HepG2 (cell line): ENCODE measurements at regions not wholly inside any gene's neighbourhood (a gene's known extent, or its start where the extent isn't known, plus 50 kb on each side); places are given as distances from the start of the nearest gene placed in this dataset.

ENCODE experiments used
- ATAC-seq: fragments of 200-7000 bp; cut with Tn5 transposase; 3 replicates; pipeline ENCODE4 v1.9.1; 2020; ENCODE audit warnings: mild to moderate bottlenecking, moderate library complexity
- BruUV-seq: library from RNA; stranded (reverse); fragments of 400-500 nt; replicated peaks from 2 replicates; lab custom pipeline; 2021; lab: Mats Ljungman, UMichigan
- CTCF ChIA-PET: fragments of 300-600 bp; formaldehyde crosslinking; extraction: SDS; loops from one replicate; lab custom pipeline; 2021; ENCODE audit warnings: low total read pairs, inconsistent platforms, low intra/inter-chr PET ratio; lab: Yijun Ruan, JAX
- POLR2A ChIA-PET: fragments of 350-600 bp; sonication (Branson Sonifier 250); formaldehyde crosslinking; loops from one replicate; lab custom pipeline; 2020; ENCODE audit warnings: antibody characterized with exemption, inconsistent platforms; lab: Yijun Ruan, JAX
- DNase-seq: peaks from one replicate; pipeline ENCODE4 v3.0.0-alpha.2; 2015; ENCODE audit warnings: low spot score
- FAIRE-seq: peaks from 3 replicates; lab custom pipeline; 2011; peaks lifted over from hg19 to GRCh38; lab: Jason Lieb, UNC
- H2AFZ ChIP-seq: one replicate; pipeline ENCODE4 v1.6.1; 2011; ENCODE audit warnings: low read length, inconsistent platforms
- H3K27ac ChIP-seq: fragments of 300-600 bp; 3 replicates; pipeline ENCODE4 v1.8.0; 2011; ENCODE audit warnings: mixed run types, mild to moderate bottlenecking, mixed read lengths, low read length, inconsistent platforms; ENCODE audit not compliant: insufficient read depth; ENCODE audit errors: extremely low read length
- H3K27me3 ChIP-seq, 2 experiments: fragments of 200-600 bp in 1 of 2; 2 replicates in 1 of 2; 3 replicates in 1 of 2; pipeline versions ENCODE4 v1.6.0 to v1.8.0; 2011; ENCODE audit warnings: low read length in 2 of 2, mild to moderate bottlenecking in 2 of 2, moderate library complexity in 2 of 2, inconsistent platforms in 1 of 2; ENCODE audit not compliant: insufficient read depth in 2 of 2, control insufficient read depth in 1 of 2
- H3K36me3 ChIP-seq, 2 experiments: fragments of 200-600 bp in 1 of 2; replicated peaks in 1 of 2; 2 replicates in 1 of 2; 3 replicates in 1 of 2; pipeline versions ENCODE4 v1.5.1 to v1.8.0; 2011; ENCODE audit warnings: low read length in 2 of 2, inconsistent platforms in 1 of 2; ENCODE audit not compliant: insufficient read depth in 2 of 2, control insufficient read depth in 1 of 2
- H3K4me1 ChIP-seq: 2 replicates; pipeline ENCODE4 v1.5.1; 2012; ENCODE audit warnings: low read length, inconsistent platforms; ENCODE audit not compliant: insufficient read depth
- H3K4me2 ChIP-seq: 2 replicates; pipeline ENCODE4 v1.6.0; 2011; ENCODE audit warnings: low read depth, low read length, inconsistent platforms
- H3K4me3 ChIP-seq, 3 experiments: fragments of 200-600 bp in 1 of 3; sonication (generic), shearing (Covaris generic) in 1 of 3; replicated peaks in 1 of 3; 2 replicates each; pipeline ENCODE4 v1.5.1; 2011 to 2016; ENCODE audit warnings: low read length in 3 of 3, inconsistent platforms in 2 of 3, low read depth in 2 of 3, mild to moderate bottlenecking in 2 of 3, control low read depth in 1 of 3, mixed read lengths in 1 of 3; ENCODE audit not compliant: insufficient read depth in 1 of 3
- H3K79me2 ChIP-seq: one replicate; pipeline ENCODE4 v1.6.1; 2011; ENCODE audit warnings: low read length, inconsistent platforms; ENCODE audit not compliant: insufficient read depth
- H3K9ac ChIP-seq: 2 replicates; pipeline ENCODE4 v1.6.0; 2011; ENCODE audit warnings: mild to moderate bottlenecking, low read depth, low read length, inconsistent platforms; ENCODE audit not compliant: insufficient read depth
- H3K9me3 ChIP-seq: 2 replicates; pipeline ENCODE4 v1.5.1; 2012; ENCODE audit warnings: mild to moderate bottlenecking, low read length
- H4K20me1 ChIP-seq: 2 replicates; pipeline ENCODE4 v1.6.0; 2011; ENCODE audit warnings: inconsistent platforms, mild to moderate bottlenecking, low read length, moderate library complexity; ENCODE audit not compliant: insufficient read depth
- HNRNPH1 ChIP-seq: fragments of 200-400 bp; formaldehyde crosslinking; optimal IDR thresholded peaks from 2 replicates; pipeline ENCODE3; 2017; ENCODE audit warnings: mild to moderate bottlenecking, low read depth, low read length
- SSRP1 ChIP-seq: IDR thresholded peaks from 2 replicates; pipeline ENCODE4 v1.6.1; 2016; ENCODE audit warnings: control low read depth
- TBX3 ChIP-seq: fragments of 450-650 bp; IDR thresholded peaks from 2 replicates; pipeline ENCODE4 v1.6.1; 2017; ENCODE audit warnings: antibody characterized with exemption, mild to moderate bottlenecking, inconsistent platforms, borderline replicate concordance
- ZEB1 ChIP-seq: IDR thresholded peaks from 2 replicates; pipeline ENCODE4 v1.6.1; 2012; ENCODE audit warnings: mild to moderate bottlenecking, low read depth, inconsistent platforms; ENCODE audit not compliant: insufficient replicate concordance
- ZFP36L1 ChIP-seq: sonication (generic); formaldehyde crosslinking; IDR thresholded peaks from 2 replicates; pipeline ENCODE4 v1.8.0; 2022; ENCODE audit warnings: mild to moderate bottlenecking, missing genetic modification reagents, moderate library complexity
- ZNF382 ChIP-seq: sonication (generic); formaldehyde crosslinking; IDR thresholded peaks from 2 replicates; pipeline ENCODE4 v1.5.0; 2020; ENCODE audit warnings: missing genetic modification reagents, mild to moderate bottlenecking, borderline replicate concordance
- ZNF460 ChIP-seq: sonication (generic); formaldehyde crosslinking; IDR thresholded peaks from 2 replicates; pipeline ENCODE4 v1.5.1; 2020; ENCODE audit warnings: missing genetic modification reagents, mild to moderate bottlenecking, borderline replicate concordance
- ZNF572 ChIP-seq: sonication (generic); formaldehyde crosslinking; IDR thresholded peaks from 2 replicates; pipeline ENCODE4 v1.5.1; 2020; ENCODE audit warnings: mild to moderate bottlenecking, missing genetic modification reagents
- ZNF883 ChIP-seq: sonication (generic); formaldehyde crosslinking; IDR thresholded peaks from 2 replicates; pipeline ENCODE4 v1.5.1; 2020; ENCODE audit warnings: mild to moderate bottlenecking, missing genetic modification reagents; ENCODE audit errors: not compliant biosample characterization
- ZNF891 ChIP-seq: sonication (generic); formaldehyde crosslinking; IDR thresholded peaks from 2 replicates; pipeline ENCODE4 v1.5.0; 2020; ENCODE audit warnings: mild to moderate bottlenecking, missing genetic modification reagents
- WGBS: methylation state at CpG from one replicate; pipeline ENCODE4 v1.1.6; 2017; ENCODE audit warnings: low lambda C conversion rate; 5-methylcytosine and 5-hydroxymethylcytosine counted together
- in situ Hi-C: cut with HindIII; loops from 2 replicates; pipeline ENCODE4 v1.10.0; 2017; ENCODE audit warnings: low pct_unique_long_range_greater_than_20kb; ENCODE audit not compliant: extremely low pct_ligation_motif_present
- intact Hi-C: fragments of 100-400 bp; cut with micrococcal nuclease; formaldehyde crosslinking; loops from one replicate; pipeline ENCODE4 v1.10.0; 2022; ENCODE audit not compliant: unreplicated experiment
- TF ChIP-seq, protein P1 (sequence below): sonication (generic); formaldehyde crosslinking; conservative IDR thresholded peaks from 2 replicates; pipeline ENCODE4 v1.4.0; 2020; ENCODE audit warnings: missing genetic modification reagents
- TF ChIP-seq, protein P2 (sequence below): sonication (generic); formaldehyde crosslinking; IDR thresholded peaks from 2 replicates; pipeline ENCODE4 v1.4.0; 2020; ENCODE audit warnings: missing genetic modification reagents, borderline replicate concordance
- TF ChIP-seq, protein P3 (sequence below): IDR thresholded peaks from 2 replicates; pipeline ENCODE4 v1.6.1; 2016

DNA sequence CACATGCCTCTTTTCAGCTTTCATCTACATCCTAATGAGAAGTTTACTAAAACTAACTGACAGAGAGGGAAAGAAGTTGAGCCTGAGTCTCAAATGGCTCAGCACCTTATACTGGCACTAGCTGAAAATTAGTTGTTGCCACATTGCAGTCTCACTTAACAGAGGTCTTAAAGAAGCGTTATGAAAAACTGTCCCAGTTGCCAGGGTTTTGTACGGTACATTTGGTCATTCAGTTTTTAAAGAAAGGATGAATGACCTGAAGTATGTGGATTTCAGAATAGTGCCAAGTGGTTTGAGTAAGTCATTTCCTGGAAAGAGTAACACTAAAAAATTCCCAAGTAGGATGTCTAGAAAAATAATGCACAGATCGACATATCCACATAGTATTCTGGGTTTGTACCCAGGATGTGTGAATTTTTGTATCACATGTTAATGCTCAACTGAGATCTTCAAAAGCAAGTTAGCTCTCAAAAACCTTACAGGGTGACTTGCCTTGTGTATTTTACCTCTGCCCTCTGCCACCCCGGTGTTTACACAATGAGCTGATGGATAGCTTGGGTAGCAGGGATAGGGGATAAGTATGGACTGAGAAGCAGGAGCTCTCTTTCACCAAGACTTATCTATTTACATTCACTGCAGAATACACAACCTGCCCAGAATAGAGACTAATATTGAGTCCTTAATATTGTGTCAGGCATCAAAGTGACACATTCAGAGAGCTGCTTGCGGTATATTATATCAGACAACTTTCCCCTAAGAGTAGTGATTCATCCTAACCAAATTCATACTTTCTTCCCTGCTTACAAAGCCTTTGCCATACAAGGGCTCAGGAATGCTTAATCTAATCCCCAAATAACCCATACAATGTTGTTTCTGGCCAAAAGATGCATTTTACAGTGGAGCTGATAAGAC lies 1075.7 kb upstream of the PABPC4L start:
- TF ChIP-seq SSRP1: no peak
- TF ChIP-seq ZNF891 (CRISPR knock-in tag): no peak
- no peak for TF ChIP-seq ZNF572
- no peak for TF ChIP-seq ZNF382 (CRISPR knock-in tag)
- TF ChIP-seq, protein P1, sequence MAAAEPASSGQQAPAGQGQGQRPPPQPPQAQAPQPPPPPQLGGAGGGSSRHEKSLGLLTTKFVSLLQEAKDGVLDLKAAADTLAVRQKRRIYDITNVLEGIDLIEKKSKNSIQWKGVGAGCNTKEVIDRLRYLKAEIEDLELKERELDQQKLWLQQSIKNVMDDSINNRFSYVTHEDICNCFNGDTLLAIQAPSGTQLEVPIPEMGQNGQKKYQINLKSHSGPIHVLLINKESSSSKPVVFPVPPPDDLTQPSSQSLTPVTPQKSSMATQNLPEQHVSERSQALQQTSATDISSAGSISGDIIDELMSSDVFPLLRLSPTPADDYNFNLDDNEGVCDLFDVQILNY (CRISPR knock-in tag): no peak
- TF ChIP-seq HNRNPH1: no peak
- TF ChIP-seq ZEB1: no peak
- TF ChIP-seq ZFP36L1 (CRISPR knock-in tag): no peak
- TF ChIP-seq ZNF460 (CRISPR knock-in tag): no peak
- TF ChIP-seq TBX3: no peak
- TF ChIP-seq ZNF883 (CRISPR knock-in tag): no peak
- TF ChIP-seq, protein P2, sequence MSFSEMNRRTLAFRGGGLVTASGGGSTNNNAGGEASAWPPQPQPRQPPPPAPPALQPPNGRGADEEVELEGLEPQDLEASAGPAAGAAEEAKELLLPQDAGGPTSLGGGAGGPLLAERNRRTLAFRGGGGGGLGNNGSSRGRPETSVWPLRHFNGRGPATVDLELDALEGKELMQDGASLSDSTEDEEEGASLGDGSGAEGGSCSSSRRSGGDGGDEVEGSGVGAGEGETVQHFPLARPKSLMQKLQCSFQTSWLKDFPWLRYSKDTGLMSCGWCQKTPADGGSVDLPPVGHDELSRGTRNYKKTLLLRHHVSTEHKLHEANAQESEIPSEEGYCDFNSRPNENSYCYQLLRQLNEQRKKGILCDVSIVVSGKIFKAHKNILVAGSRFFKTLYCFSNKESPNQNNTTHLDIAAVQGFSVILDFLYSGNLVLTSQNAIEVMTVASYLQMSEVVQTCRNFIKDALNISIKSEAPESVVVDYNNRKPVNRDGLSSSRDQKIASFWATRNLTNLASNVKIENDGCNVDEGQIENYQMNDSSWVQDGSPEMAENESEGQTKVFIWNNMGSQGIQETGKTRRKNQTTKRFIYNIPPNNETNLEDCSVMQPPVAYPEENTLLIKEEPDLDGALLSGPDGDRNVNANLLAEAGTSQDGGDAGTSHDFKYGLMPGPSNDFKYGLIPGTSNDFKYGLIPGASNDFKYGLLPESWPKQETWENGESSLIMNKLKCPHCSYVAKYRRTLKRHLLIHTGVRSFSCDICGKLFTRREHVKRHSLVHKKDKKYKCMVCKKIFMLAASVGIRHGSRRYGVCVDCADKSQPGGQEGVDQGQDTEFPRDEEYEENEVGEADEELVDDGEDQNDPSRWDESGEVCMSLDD (CRISPR knock-in tag): no peak
- TF ChIP-seq, protein P3, sequence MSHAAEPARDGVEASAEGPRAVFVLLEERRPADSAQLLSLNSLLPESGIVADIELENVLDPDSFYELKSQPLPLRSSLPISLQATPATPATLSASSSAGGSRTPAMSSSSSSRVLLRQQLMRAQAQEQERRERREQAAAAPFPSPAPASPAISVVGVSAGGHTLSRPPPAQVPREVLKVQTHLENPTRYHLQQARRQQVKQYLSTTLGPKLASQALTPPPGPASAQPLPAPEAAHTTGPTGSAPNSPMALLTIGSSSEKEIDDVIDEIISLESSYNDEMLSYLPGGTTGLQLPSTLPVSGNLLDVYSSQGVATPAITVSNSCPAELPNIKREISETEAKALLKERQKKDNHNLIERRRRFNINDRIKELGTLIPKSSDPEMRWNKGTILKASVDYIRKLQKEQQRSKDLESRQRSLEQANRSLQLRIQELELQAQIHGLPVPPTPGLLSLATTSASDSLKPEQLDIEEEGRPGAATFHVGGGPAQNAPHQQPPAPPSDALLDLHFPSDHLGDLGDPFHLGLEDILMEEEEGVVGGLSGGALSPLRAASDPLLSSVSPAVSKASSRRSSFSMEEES: no peak
- TF ChIP-seq, all 625 proteins: peak for 0
- Histone ChIP-seq H3K4me1 (no peaks in the 10 kb centered on the region), H3K79me2 (no peaks in the 10 kb centered on the region), H3K9ac (no peak overlapping the region), H4K20me1 (no peaks in the 10 kb centered on the region), H3K27ac (no peak overlapping the region), H2AFZ (no peak overlapping the region), H3K9me3 (no peaks in the 10 kb centered on the region), H3K4me3 (no peak overlapping the region), H3K27me3 (no peaks in the 10 kb centered on the region; a peak in 1 of 5 replicates), H3K4me2 (no peak overlapping the region), H3K36me3 (no peaks in the 10 kb centered on the region)
- ChIA-PET POLR2A (no interaction called here), CTCF (no interaction called here)
- in situ Hi-C loops (no loop called here), intact Hi-C loops (no loop called here)
- FAIRE-seq: no peak
- WGBS: 2% methylated on average over 5 of the region's 5 CpGs
- DNase-seq: no peak
- ATAC-seq: no peak
- BruUV-seq: no TSS peak
